ENCODE measurements at regions not wholly inside any gene's neighbourhood (a gene's known extent, or its start where the extent isn't known, plus 50 kb on each side); places are given as distances from the start of the nearest gene placed in this dataset.

- no peak for TF ChIP-seq E2F6 (IDR thresholded peaks at IDR 0.05; ENCODE audit: borderline replicate concordance, low read depth)
- no peak for TF ChIP-seq NR3C1 (IDR thresholded peaks at IDR 0.05)
- TF ChIP-seq BHLHE40 (IDR thresholded peaks at IDR 0.05; ENCODE audit: low read depth, low read length): no peak
Measured at GRCh38 chr13:86377451-86377850, 578.2 kb upstream of the SLITRK6 start (continued).

GRCh38 chr13:86378628-86379027 is 579.4 kb upstream of the SLITRK6 start:
- H3K9me3 ChIP-seq: no peaks in the 10 kb centered on the region
- TF ChIP-seq EHMT2 (IDR thresholded peaks at IDR 0.05; ENCODE audit: low read depth) (no peak), TFCP2L1 (CRISPR knock-in tag; IDR thresholded peaks at IDR 0.05) (no peak), TP53 (CRISPR knock-in tag; IDR thresholded peaks at IDR 0.05) (no peak), POLR2A (IDR thresholded peaks at IDR 0.05; ENCODE audit: low read length) (no peak), HDAC2 (IDR thresholded peaks at IDR 0.05) (no peak), SMC3 (IDR thresholded peaks at IDR 0.05) (no peak), EHF (CRISPR knock-in tag; IDR thresholded peaks at IDR 0.05) (no peak), RFX5 (IDR thresholded peaks at IDR 0.05) (no peak), BHLHE40 (IDR thresholded peaks at IDR 0.05; ENCODE audit: low read depth, low read length) (no peak), JUN (IDR thresholded peaks at IDR 0.05) (no peak), CEBPB (IDR thresholded peaks at IDR 0.05) (no peak), ESRRA (IDR thresholded peaks at IDR 0.05; ENCODE audit: borderline replicate concordance, low read length) (no peak), ELK1 (IDR thresholded peaks at IDR 0.05; ENCODE audit: low read depth, low read length) (no peak), RCOR1 (IDR thresholded peaks at IDR 0.05; ENCODE audit: low read depth, low read length) (no peak), USF2 (IDR thresholded peaks at IDR 0.05) (no peak), MAFK (IDR thresholded peaks at IDR 0.05; ENCODE audit: partially characterized antibody) (no peak), RNF2 (IDR thresholded peaks at IDR 0.05; ENCODE audit: borderline replicate concordance, low read depth) (no peak), FOSL2 (IDR thresholded peaks at IDR 0.05) (no peak), FOSL2 (CRISPR knock-in tag; IDR thresholded peaks at IDR 0.05) (no peak)
- no peak overlapping the region for H3K4me2 ChIP-seq
- no peak overlapping the region for H3K4me3 ChIP-seq
- no peaks in the 10 kb centered on the region for H3K4me1 ChIP-seq
- ChIA-PET POLR2A (no interaction called here), CTCF (no interaction called here)
- FAIRE-seq (no peak), ATAC-seq (no peak), DNase-seq (ENCODE audit: low read depth in 1 of 2, low spot score in 1 of 2) (no peak)
- 27% methylated on average over 2 of the region's 2 CpGs for WGBS (ENCODE audit: missing lambda C conversion rate)
- no peak overlapping the region for H3K27ac ChIP-seq

- POLR2A ChIA-PET: no interaction called here
- TF ChIP-seq MAFK (IDR thresholded peaks at IDR 0.05; ENCODE audit: partially characterized antibody) (no peak), SREBF2 (IDR thresholded peaks at IDR 0.05) (no peak), RAD21 (conservative IDR thresholded peaks at IDR 0.05 in 1 of 2, IDR thresholded peaks at IDR 0.05 in 1 of 2) (no peak), RCOR1 (IDR thresholded peaks at IDR 0.05; ENCODE audit: low read depth, low read length) (no peak), POLR2AphosphoS2 (conservative IDR thresholded peaks at IDR 0.05; ENCODE audit: low read length) (no peak), EHMT2 (IDR thresholded peaks at IDR 0.05; ENCODE audit: low read depth) (no peak), CHD2 (IDR thresholded peaks at IDR 0.05; ENCODE audit: low read length, partially characterized antibody) (no peak), HOXB13 (CRISPR knock-in tag; IDR thresholded peaks at IDR 0.05; ENCODE audit: low read depth) (no peak), EP300 (IDR thresholded peaks at IDR 0.05) (no peak), KDM1A (IDR thresholded peaks at IDR 0.05; ENCODE audit: low read depth) (no peak)
- Histone ChIP-seq H3K27ac (no peak overlapping the region), H3K4me3 (no peak overlapping the region), H3K9me3 (no peaks in the 10 kb centered on the region), H3K4me1 (no peaks in the 10 kb centered on the region), H3K4me2 (no peak overlapping the region)
- FAIRE-seq (no peak), DNase-seq (ENCODE audit: low read depth in 1 of 2, low spot score in 1 of 2) (no peak), ATAC-seq (no peak)
- WGBS (ENCODE audit: missing lambda C conversion rate): 60% methylated on average over 1 of the region's 4 CpGs
- CTCF ChIA-PET: no interaction called here
Measured at GRCh38 chr13:86383151-86383550, 583.9 kb upstream of the SLITRK6 start.
